ENCODE measurements at regions not wholly inside any gene's neighbourhood (a gene's known extent, or its start where the extent isn't known, plus 50 kb on each side); places are given as distances from the start of the nearest gene placed in this dataset.

DNA sequence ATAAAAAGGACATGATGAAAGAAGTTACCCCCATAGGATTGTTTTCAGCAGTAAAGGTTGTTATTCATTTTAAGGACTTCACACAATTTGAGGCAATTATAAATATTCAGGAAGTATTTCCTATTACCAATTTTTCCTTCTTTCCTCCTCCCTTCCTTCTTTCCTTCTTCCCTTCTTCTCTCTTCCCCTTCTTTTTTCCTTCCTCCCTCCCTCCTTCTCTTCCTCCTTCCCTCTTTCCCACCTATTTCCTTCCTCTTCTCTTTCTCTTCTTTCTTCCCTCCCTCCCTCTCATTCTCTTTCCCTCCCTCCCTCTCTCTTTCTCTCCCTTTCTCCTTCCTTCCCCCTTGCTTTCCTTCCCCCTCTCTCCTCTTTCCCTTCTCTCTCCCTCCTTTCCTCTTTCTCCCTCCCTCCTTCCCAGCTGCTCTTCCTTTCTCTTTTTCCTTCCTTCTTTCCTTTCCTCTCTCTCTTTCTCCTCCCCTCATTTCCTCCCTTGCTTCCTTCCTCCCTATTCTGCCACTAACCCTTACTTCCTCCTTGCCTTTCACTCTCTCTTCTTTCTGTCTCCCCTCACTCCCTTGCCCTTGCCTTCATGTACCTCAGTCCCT lies 105.1 kb downstream of the ADRB2 start (continued):
- TF ChIP-seq CHD7 (IDR thresholded peaks at IDR 0.05; ENCODE audit: insufficient replicate concordance, low read length) = no peak
- no peak for TF ChIP-seq CBX5 (IDR thresholded peaks at IDR 0.05; ENCODE audit: low read depth, low read length)
- no peak for TF ChIP-seq CBX8 (IDR thresholded peaks at IDR 0.05; ENCODE audit: borderline replicate concordance, low read depth, low read length)
- TF ChIP-seq TEAD4 (IDR thresholded peaks at IDR 0.05; ENCODE audit: low read depth, low read length) = no peak
- TF ChIP-seq SP1 (IDR thresholded peaks at IDR 0.05; ENCODE audit: low read depth, low read length) = no peak
- TF ChIP-seq CHD2 (IDR thresholded peaks at IDR 0.05; ENCODE audit: low read length) = no peak
- TF ChIP-seq ATF3 (IDR thresholded peaks at IDR 0.05; ENCODE audit: insufficient read depth, low read depth, low read length) = no peak
- TF ChIP-seq POU5F1 (IDR thresholded peaks at IDR 0.05; ENCODE audit: low read depth, low read length) = no peak
- TF ChIP-seq RAD21 (IDR thresholded peaks at IDR 0.05 in 1 of 2, conservative IDR thresholded peaks at IDR 0.05 in 1 of 2; ENCODE audit: low read depth in 2 of 2, low read length in 2 of 2) = no peak
- no peak for TF ChIP-seq HDAC2 (IDR thresholded peaks at IDR 0.05; ENCODE audit: borderline replicate concordance in 1 of 2, low read depth in 2 of 2, low read length in 2 of 2)
- no peak for TF ChIP-seq JUND (IDR thresholded peaks at IDR 0.05; ENCODE audit: low read length)

All from H1 (cell line).